Fibroblast of mammary gland (primary cell): ENCODE measurements at regions not wholly inside any gene's neighbourhood (a gene's known extent, or its start where the extent isn't known, plus 50 kb on each side); places are given as distances from the start of the nearest gene placed in this dataset.

Source experiments
- DNase-seq: peaks from one replicate; pipeline ENCODE4 v3.0.0-alpha.2; 2010; ENCODE audit warnings: low read depth
- H3K4me3 ChIP-seq: 2 replicates; pipeline ENCODE4 v1.5.1; 2011; ENCODE audit warnings: low read depth, mild to moderate bottlenecking, low read length, moderate library complexity; ENCODE audit not compliant: control insufficient read depth
- TF ChIP-seq, protein P1 (sequence below): conservative IDR thresholded peaks from 2 replicates; pipeline ENCODE4 v1.5.1; 2011; ENCODE audit warnings: low read depth, low read length, inconsistent platforms; ENCODE audit not compliant: control insufficient read depth, insufficient read depth

DNA sequence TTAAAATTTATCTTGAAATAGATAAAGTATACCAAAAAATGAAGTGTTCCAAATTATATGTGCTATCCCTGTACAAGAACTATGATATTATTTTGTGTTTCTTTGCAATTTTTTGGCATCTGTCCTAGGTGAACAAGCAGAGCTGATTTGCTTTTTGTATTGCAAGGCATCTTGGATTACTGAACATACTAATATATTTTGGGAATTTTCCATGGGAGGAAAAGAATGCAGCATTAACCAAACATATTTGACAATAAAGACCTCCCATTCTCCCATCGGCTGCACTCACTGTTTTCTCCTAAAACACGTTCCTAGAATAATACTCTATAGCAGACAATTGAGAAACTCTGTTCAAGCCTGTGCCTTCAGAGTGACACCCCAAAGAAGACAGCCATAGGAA is 265.1 kb upstream of the ALCAM start:
- TF ChIP-seq, protein P1, sequence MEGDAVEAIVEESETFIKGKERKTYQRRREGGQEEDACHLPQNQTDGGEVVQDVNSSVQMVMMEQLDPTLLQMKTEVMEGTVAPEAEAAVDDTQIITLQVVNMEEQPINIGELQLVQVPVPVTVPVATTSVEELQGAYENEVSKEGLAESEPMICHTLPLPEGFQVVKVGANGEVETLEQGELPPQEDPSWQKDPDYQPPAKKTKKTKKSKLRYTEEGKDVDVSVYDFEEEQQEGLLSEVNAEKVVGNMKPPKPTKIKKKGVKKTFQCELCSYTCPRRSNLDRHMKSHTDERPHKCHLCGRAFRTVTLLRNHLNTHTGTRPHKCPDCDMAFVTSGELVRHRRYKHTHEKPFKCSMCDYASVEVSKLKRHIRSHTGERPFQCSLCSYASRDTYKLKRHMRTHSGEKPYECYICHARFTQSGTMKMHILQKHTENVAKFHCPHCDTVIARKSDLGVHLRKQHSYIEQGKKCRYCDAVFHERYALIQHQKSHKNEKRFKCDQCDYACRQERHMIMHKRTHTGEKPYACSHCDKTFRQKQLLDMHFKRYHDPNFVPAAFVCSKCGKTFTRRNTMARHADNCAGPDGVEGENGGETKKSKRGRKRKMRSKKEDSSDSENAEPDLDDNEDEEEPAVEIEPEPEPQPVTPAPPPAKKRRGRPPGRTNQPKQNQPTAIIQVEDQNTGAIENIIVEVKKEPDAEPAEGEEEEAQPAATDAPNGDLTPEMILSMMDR = no peak
- no peak overlapping the region for H3K4me3 ChIP-seq
- DNase-seq = no peak

DNA sequence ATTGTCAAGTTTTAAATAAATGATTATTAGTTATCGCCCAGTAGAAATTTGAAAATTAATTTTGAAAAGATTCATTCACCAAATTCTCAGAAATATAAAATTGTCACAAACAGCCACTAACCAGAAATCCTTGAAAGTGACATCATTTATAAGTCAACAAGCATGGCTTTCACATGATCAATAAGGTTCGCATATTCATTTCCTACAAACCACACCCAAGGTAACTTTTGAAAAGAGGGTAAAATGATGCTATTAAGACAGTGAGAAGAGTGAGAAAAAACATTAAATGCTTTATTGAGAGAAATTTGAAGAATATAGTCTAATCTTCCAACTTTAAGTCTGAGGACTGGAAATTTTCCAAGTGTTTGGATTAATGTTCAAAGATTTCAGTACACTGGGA is 263.6 kb upstream of the ALCAM start:
- DNase-seq = no peak
- H3K4me3 ChIP-seq = no peak overlapping the region
- TF ChIP-seq, protein P1 = no peak

- no peak overlapping the region for H3K4me3 ChIP-seq
- no peak for DNase-seq
- TF ChIP-seq, protein P1 = no peak
Measured at GRCh38 chr3:105108823-105109222, 257.9 kb upstream of the ALCAM start.

- peak; percentile 90 for DNase-seq
- no peak overlapping the region for H3K4me3 ChIP-seq
- TF ChIP-seq, protein P1 = no peak
Measured at GRCh38 chr3:105118905-105119304, 247.8 kb upstream of the ALCAM start.

DNA sequence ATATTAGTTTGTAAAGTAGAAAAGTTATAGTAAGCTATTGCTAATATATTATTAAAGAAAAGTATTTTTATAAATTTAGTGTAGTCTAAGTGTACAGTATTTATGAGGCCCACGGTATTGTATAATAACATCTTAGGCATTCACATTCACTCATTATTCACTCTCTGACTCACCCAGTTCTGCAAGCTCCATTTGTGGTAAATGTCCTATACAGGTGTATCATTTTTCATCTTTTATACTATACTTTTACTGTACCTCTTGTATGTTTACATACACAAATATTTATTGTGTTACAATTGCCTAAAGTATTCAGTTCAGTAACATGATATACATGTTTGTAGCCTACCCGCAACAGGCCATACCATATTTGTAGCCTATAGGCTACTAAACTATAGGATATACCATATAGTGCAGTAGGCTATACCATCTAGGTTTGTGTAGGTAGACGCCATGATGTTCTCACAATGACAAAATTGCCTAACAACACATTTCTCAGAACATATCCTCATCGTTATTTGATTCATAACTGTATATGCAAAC is 246.8 kb upstream of the ALCAM start:
- H3K4me3 ChIP-seq = no peak overlapping the region
- TF ChIP-seq, protein P1 = no peak
- DNase-seq = peak; percentile 9

- no peak overlapping the region for H3K4me3 ChIP-seq
- no peak for DNase-seq
- TF ChIP-seq, protein P1 = no peak
Measured at GRCh38 chr3:105130911-105131310, 235.8 kb upstream of the ALCAM start.

DNA sequence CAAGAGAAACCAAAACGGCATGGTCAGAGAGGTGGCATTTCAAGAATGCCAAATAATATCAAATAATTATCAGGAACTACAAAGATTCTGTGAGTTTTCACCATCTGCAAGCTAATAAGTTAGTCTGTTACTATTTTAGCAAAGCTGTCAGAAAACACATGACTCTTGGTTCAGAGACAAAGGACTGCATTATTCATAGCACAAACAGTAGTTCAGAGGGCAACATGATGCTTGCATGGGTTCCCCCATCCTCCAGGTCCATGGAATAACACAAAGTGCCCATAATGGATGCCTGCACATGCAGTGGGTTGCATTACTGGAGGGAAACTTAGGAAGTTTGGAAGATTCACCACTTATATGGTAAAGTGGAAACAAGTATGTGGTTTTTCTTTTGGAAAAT is 228.8 kb upstream of the ALCAM start:
- TF ChIP-seq, protein P1 = no peak
- no peak for DNase-seq

More for the DNA sequence above, 228.8 kb upstream of the ALCAM start:
- H3K4me3 ChIP-seq = no peak overlapping the region
